GM19351 (cell line): ENCODE measurements at regions not wholly inside any gene's neighbourhood (a gene's known extent, or its start where the extent isn't known, plus 50 kb on each side); places are given as distances from the start of the nearest gene placed in this dataset.
"Not testable (repeated sequence)": the region's sequence is repeated elsewhere in the genome, so short reads cannot be mapped to it uniquely, and the experiment has no call there.

Source experiments
- ATAC-seq: cut with Tn5 transposase; IDR thresholded peaks from one replicate; pipeline ENCODE4 v1.9.1; 2021; ENCODE audit warnings: mild to moderate bottlenecking, moderate library complexity; ENCODE audit not compliant: unreplicated experiment

DNA sequence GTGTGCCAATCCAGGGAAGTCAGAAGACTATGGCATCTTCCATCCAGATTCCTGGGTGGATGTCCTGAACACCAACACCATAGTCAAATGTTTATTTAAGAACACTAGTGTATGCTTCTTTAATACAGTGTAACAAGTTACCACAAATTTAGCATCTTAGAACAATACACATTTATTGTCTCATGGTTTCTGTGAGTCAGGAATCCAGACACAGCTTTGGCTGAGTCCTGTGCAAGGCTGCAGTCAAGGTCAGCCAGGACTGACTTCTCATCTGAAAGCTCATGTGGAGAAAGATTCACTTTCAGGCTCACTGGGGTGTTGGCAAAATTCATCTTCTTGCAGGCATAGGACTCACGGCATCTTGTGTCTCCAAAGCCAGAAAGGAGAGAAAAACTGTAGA, 143.4 kb downstream of the ANXA2 start:
- no peak for ATAC-seq

DNA sequence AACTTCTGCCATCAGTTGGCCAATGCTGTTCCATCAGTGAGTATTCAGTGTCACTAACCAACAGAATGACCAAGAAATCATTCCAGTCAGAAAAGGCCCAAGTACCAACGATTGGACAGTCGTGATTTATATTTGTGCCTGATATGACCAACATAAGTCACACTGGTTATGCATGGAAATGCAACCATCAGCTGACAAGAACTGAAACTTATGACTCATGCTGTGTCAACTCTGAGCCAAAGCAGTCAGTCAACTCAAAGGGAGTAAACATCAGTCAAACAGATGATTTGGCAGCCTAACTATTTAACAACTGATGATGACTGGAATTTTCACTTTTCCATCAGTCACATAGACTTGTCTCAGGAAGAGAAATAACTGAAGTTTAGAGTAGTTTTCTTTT, 142.4 kb downstream of the ANXA2 start:
- peak; percentile 100 for ATAC-seq

DNA sequence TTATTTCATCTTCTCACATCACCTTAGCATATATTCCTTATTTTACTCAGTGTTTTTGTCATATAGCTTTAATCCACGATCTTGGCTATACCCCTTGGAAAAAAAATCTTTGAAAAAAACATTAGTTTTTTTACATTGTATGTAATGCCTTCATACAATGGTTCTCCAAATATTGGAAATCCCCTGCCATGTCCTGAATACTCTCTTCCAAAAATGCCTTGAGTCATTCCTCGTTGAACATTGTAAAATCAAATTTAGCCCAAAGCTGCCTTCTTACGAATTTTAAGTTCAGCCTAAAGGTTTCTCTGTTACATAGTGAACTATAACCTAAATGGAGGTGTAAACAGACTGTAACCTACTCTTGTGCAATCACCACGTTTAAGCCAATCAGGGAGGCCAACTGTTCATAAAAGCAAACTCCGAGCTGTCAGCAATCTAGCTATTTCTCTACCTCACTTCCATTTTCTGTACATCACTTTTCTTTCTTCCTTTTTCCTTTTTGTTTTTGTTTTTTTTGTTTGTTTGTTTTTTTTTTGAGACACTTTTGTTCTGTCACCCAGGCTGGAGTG, 140.1 kb downstream of the ANXA2 start:
- no peak for ATAC-seq

DNA sequence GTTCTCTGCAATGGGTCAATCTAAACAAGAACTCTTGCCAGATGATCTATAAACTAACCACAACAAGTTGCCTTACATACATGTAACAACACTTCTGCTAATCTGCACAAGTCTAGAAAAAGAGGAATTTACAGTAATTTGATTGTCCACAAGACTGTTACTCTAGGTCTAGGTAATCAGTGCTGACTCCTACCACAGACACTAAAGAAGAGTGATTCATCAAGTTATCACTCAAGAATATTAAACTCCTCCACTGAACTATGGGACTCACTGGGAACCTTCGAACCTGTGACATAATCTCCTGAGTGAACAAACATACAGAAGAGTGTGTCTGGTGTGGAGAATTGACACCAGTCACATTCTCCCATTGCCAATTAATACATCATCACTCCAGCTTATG, 138.3 kb downstream of the ANXA2 start:
- ATAC-seq = no peak

DNA sequence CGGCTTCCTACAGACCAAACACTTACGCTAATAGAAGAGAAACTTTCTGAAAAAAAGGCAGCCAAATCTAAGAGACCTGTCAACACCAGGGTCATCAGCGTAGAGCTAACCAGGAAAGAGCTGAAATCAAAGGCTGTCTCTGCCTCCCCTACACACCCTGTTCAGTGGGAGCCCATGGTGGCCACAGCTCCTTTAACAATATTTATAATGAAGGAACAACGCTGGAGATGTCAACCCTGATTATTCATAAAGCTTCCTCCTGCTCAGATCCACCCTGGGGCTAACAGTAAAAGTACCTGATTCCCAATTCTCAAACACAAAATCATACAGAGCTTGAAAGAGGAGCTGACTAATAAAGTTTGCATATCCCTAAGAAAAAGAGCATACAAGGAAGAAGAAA, 133.7 kb downstream of the ANXA2 start:
- ATAC-seq = no peak

DNA sequence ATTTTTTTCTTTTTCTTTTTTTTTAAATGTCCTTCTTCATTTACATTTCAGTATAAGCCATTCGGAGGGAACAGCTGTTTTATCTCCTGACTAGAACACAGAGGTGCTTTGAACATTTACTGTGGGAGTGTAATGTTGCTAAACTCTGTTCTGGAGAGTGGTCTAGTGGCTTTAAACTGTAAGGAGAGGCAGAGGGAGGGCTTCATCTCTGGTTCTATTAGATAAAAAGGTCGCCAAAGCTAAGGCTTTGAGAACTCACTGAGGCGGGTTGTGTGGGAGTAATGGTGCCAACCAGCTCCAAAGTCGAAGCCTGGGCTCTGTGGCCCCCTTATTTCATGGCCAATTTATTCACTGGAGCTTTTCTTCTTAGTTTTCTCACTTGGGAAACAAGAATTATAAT, 133.2 kb downstream of the ANXA2 start:
- no peak for ATAC-seq

DNA sequence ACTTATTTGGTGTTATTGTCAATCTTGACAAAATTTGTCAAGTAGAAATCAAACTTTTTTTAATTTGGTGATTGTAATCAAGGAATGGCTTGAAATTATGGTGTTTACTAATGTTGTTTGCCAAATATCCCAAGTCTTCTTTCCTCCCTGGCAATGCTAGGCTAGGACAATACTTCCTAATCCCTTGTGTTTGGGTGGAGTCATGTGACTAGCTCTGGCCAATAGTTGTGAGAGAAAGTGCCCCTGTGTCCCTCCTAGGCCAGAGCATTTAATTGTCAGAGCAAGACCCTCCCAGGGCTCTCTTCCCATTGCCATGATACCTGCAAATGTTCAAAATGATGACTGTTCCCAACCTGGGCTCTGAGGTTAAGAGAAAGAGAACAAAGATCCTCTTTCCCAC, 132.7 kb downstream of the ANXA2 start:
- ATAC-seq = no peak

DNA sequence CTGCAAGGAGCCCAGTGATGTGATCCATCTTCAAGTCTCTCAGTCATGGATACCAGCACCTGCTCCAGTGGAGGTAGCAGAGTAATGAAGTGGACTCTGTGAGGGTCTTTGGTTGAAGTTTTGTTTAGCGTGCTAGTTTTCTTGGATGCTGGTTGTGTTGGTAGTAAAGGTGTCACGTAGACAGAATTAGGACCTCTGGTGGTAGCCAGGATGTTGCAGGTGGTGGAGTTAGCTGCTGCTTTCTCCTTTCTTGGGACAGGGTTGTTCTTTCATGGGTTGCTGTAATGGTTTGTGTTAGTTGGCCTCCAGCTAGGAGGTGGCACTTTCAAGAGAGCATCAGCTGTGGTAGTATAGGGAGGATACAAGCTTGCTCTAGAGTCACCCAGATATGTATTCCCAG, 125.2 kb downstream of the ANXA2 start:
- ATAC-seq = no peak

DNA sequence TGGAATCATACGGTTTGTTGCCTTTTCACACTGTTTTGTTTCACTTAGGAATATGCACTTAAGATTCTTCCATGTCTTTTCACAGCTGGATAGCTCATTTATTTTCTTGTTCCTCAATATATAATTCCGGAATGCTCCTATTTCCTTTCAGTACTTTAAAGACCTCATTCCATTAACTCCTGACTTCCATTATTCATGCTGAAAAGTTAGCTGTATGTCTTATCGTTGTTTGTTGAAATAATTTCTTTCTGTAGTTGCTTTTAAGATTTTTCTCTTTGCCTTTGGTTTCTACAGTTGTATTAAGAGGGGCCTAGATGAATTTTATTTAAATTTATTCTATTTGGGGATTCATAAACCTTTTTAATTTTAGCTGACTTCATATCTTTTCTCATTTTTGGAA, 122.2 kb downstream of the ANXA2 start:
- no peak for ATAC-seq

DNA sequence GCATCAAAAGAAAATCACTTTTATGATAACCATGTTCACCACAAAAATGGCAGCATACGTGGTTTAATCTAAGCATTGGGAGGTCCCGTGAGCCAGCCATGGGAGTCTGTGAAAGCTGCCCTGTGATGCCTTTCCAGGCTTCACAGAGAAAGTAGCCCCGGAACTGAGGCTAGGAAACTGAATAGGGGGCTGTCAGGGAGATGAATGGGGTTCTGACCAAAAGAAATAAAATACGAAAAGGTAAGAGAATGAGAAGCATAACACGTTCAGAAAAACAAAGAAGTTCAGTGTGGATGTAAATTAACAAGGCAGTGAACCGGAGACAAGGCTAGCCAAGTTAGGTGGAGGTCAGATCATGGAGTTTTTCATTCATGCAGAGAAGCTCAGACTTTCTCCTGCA, 118.9 kb downstream of the ANXA2 start:
- no peak for ATAC-seq

DNA sequence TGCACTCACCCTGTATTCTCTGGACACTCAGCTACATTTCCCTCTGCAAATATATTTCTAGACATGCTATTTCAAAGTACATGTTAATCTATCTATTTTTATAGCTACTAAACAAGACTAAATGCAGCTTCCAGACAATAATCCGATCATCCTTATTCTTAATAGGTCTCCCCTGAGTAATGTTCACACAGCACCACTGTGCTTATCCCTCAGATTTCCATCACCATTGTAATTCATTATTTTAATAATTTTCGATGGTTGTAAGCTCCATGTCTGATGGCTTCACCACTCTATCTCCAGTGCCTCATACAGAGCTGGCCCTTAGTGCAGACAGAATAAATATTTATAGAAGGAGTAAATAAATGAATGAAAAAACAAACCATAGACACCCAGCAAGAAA, 117.5 kb downstream of the ANXA2 start:
- ATAC-seq = no peak

DNA sequence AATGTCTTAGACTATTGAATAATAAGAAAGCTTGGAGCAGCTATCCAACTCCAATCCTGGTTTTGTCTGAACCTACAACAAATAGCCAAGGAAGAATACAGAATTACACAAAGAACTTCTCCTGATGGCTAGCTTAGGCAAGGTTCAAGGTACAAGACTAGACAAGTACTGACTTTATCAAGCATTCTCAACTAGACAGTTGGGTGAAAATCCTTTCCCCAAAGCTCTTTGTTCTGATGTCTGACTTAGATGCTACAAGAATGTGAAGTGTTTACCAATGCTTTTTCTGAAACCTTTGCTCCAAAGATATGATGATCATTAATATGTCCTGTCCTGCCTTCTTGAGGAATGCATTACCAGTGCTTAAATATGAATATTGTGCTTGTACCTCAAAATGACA, 113.8 kb downstream of the ANXA2 start:
- no peak for ATAC-seq

DNA sequence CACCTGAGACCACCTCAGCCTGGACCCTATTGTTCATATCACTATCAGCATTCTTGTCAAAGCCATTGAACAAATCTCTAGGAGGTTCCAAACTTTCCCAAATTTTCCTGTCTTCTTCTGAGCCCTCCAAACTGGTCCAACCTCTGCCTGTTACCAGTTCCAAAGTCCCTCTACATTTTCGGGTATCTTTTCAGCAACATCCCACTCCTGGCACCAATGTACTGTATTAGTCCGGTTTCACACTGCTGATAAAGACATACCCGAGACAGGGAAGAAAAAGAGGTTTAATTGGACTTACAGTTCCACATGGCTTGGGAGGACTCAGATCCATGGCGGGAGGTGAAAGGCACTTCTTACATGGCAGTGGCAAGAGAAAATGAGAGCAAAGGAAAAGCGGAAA, 101.9 kb downstream of the ANXA2 start:
- ATAC-seq = not testable (repeated sequence)

DNA sequence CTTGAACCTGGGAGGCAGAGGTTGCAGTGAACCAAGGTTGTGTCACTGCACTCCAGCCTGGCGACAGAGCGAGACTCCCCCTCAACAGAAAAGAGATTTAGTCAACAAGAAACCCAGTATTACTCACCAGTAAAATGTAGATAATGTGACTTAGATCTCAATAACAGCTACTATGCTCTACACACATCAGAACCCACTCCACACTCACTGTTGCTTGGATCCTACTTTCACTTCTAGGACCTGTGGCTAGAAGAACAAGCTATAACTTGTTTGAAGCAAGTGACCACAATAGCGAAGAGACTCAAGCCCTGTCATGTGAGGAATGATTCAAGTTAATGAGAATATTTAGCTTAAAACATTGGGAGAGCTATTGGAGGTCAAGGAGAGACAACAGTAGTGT, 100.7 kb downstream of the ANXA2 start:
- no peak for ATAC-seq
